Ovary (tissue), 7 donors: ENCODE measurements at regions not wholly inside any gene's neighbourhood (a gene's known extent, or its start where the extent isn't known, plus 50 kb on each side); places are given as distances from the start of the nearest gene placed in this dataset.

Source experiments
- DNase-seq, 5 donors: peaks; one replicate each; pipeline ENCODE4 v3.0.0-alpha.2; 2019 to 2020
- H3K27ac ChIP-seq, 2 donors: fragments of 200-600 bp; one replicate each; pipeline versions ENCODE4 v1.5.1 to v1.8.0; 2019 to 2022
- H3K27me3 ChIP-seq: fragments of 200-600 bp; one replicate; pipeline ENCODE4 v1.8.0; 2022
- H3K36me3 ChIP-seq: fragments of 200-600 bp; sonication (generic); one replicate; pipeline ENCODE4 v1.5.1; 2019
- H3K4me1 ChIP-seq: one replicate; pipeline ENCODE4 v1.8.1; 2013; ENCODE audit warnings: mild to moderate bottlenecking, moderate library complexity; ENCODE audit not compliant: insufficient read depth
- H3K4me3 ChIP-seq: fragments of 200-600 bp; sonication (generic); one replicate; pipeline ENCODE4 v1.5.1; 2017
- H3K9me3 ChIP-seq, 2 donors: fragments of 200-600 bp in 1 of 2; sonication (generic) in 1 of 2; one replicate each; pipeline versions ENCODE4 v1.5.1 to v1.8.1; 2013 to 2019; ENCODE audit warnings: mild to moderate bottlenecking in 1 of 2, moderate library complexity in 1 of 2
- CTCF ChIP-seq, 3 donors: fragments of 450-650 bp in 2 of 3; fragments of 200-600 bp in 1 of 3; IDR thresholded peaks; one replicate each; pipeline versions ENCODE4 v1.5.1 to v1.8.0; 2016 to 2022; ENCODE audit warnings: antibody characterized with exemption in 3 of 3, mild to moderate bottlenecking in 1 of 3
- EP300 ChIP-seq: sonication (generic); formaldehyde crosslinking; IDR thresholded peaks from one replicate; pipeline ENCODE4 v1.6.1; 2017; ENCODE audit warnings: antibody characterized with exemption
- POLR2A ChIP-seq: fragments of 450-650 bp; IDR thresholded peaks from one replicate; pipeline ENCODE4 v1.6.1; 2017; ENCODE audit warnings: antibody characterized with exemption, mild to moderate bottlenecking, moderate library complexity
- WGBS, 3 donors: extraction: QIAGEN DNeasy Blood & Tissue Kit in 1 of 3; methylation state at CpG; one replicate each; pipeline versions ENCODE4 v1.1.5 to v1.1.7; 2013 to 2017; 5-methylcytosine and 5-hydroxymethylcytosine counted together
- intact Hi-C, 4 donors: fragments of 100-400 bp; cut with DNase I; formaldehyde crosslinking; loops; one replicate each; pipeline versions ENCODE4 v1.11.0 to v1.15.1; 2022 to 2023
- donor health status: DM: no; HTN: no; CAD: no; lungs with moderate emphysema.
- donor health status: DM: no; HTN: no; CAD: no.
- donor health status: Bipolar disorder and iron deficiency.
- donor health status: DM: no; HTN: no; CAD: no.
- donor health status: DM: yes; HTN: yes; CAD: no.

GRCh38 chr3:160139291-160139690, 85.9 kb upstream of the C3orf80 start:
- Histone ChIP-seq H3K4me1 (no peaks in the 10 kb centered on the region), H3K27me3 (no peaks in the 10 kb centered on the region), H3K36me3 (no peaks in the 10 kb centered on the region), H3K9me3 (no peaks in the 10 kb centered on the region), H3K27ac (no peak overlapping the region), H3K4me3 (no peak overlapping the region)
- WGBS, 3 donors: 72 to 91% (median 81%) methylated on average over 3 of the region's 3 CpGs
- DNase-seq: no peak
- TF ChIP-seq CTCF (IDR thresholded peaks at IDR 0.05) (no peak), POLR2A (no peak), EP300 (no peak)
- intact Hi-C loops: no loop called here

- DNase-seq: no peak
- TF ChIP-seq POLR2A: no peak
- TF ChIP-seq CTCF (IDR thresholded peaks at IDR 0.05): no peak
- TF ChIP-seq EP300: no peak
- WGBS, 3 donors: 90 to 94% (median 90%) methylated on average over 2 of the region's 2 CpGs
- H3K27me3 ChIP-seq: no peaks in the 10 kb centered on the region
- H3K4me3 ChIP-seq: no peak overlapping the region
- H3K36me3 ChIP-seq: no peaks in the 10 kb centered on the region
- intact Hi-C loops: no loop called here
- H3K9me3 ChIP-seq: no peaks in the 10 kb centered on the region
- no peaks in the 10 kb centered on the region for H3K4me1 ChIP-seq
- H3K27ac ChIP-seq: no peak overlapping the region
Observed at GRCh38 chr3:160140756-160141155, 84.5 kb upstream of the C3orf80 start.

DNA sequence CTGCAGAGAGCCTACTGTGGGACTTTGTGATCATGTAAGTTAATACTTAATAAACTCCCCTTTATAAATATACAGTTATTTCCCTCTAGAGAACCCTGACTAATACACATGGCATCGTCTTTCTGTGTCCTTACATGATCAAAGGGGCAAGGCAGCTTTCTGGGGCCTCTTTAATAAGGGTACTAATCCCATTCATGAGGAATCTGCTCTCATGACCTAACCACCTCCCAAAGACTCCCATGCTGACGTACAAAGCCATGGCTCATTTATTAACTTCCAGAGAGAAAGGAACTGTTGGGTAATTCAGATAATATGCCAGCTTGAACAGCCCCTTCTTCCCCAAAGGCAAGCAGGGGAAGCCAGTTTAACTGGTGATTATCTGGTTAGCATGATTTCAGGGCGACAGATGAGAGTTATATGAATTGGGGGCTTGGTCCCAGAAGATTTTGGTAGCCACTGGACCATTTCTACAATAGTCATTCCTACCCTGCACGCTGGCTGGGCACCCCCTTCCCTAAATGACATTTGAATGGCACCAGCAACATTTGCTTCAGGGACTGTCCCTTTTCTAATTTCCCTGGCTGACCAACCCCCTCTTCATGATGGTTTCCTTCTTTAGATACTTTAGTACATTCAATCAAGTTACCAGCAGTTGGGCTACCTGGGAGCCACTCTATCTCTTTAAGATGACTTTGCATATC, 83.6 kb upstream of the C3orf80 start:
- no peak overlapping the region for H3K4me3 ChIP-seq
- no peaks in the 10 kb centered on the region for H3K4me1 ChIP-seq
- H3K27ac ChIP-seq: no peak overlapping the region
- TF ChIP-seq EP300 (no peak), CTCF (IDR thresholded peaks at IDR 0.05) (no peak), POLR2A (no peak)
- H3K27me3 ChIP-seq: no peaks in the 10 kb centered on the region
- WGBS, 3 donors: 70 to 80% (median 72%) methylated on average over 4 of the region's 4 CpGs
- no peak for DNase-seq
- no peaks in the 10 kb centered on the region for H3K36me3 ChIP-seq
- intact Hi-C loops: no loop called here
- no peaks in the 10 kb centered on the region for H3K9me3 ChIP-seq

- intact Hi-C loops: no loop called here
- H3K27me3 ChIP-seq: no peaks in the 10 kb centered on the region
- no peak overlapping the region for H3K27ac ChIP-seq
- DNase-seq: no peak
- 92 to 96% (median 94%) methylated on average over 2 of the region's 2 CpGs for WGBS, 3 donors
- TF ChIP-seq CTCF (IDR thresholded peaks at IDR 0.05): no peak
- no peak for TF ChIP-seq POLR2A
- TF ChIP-seq EP300: no peak
- H3K9me3 ChIP-seq: no peaks in the 10 kb centered on the region
- no peak overlapping the region for H3K4me3 ChIP-seq
- no peaks in the 10 kb centered on the region for H3K36me3 ChIP-seq
- no peaks in the 10 kb centered on the region for H3K4me1 ChIP-seq
Observed at GRCh38 chr3:160143482-160143881, 81.7 kb upstream of the C3orf80 start.
